ENCODE measurements at regions not wholly inside any gene's neighbourhood (a gene's known extent, or its start where the extent isn't known, plus 50 kb on each side); places are given as distances from the start of the nearest gene placed in this dataset.
"Not testable (repeated sequence)": the region's sequence is repeated elsewhere in the genome, so short reads cannot be mapped to it uniquely, and the experiment has no call there.

GRCh38 chr2:126952216-126952615, 53.5 kb downstream of the TEX51 start:
- no peak for DNase-seq (ENCODE audit: low spot score)

GRCh38 chr2:126953483-126953882, 54.8 kb downstream of the TEX51 start:
- DNase-seq (ENCODE audit: low spot score), result no peak

- DNase-seq (ENCODE audit: low spot score), result no peak
Observed at GRCh38 chr2:126954831-126955230, 56.1 kb downstream of the TEX51 start.

GRCh38 chr2:126956773-126957172, 58.1 kb downstream of the TEX51 start:
- not testable (repeated sequence) for DNase-seq (ENCODE audit: low spot score)

- DNase-seq (ENCODE audit: low spot score), result no peak
Observed at GRCh38 chr2:126963390-126963789, 64.7 kb downstream of the TEX51 start.

GRCh38 chr2:126966601-126967000, 67.9 kb downstream of the TEX51 start:
- DNase-seq (ENCODE audit: low spot score), result no peak

- DNase-seq (ENCODE audit: low spot score), result no peak
Observed at GRCh38 chr2:126970583-126970982, 71.9 kb downstream of the TEX51 start.

GRCh38 chr2:126971162-126971480, 72.4 kb downstream of the TEX51 start:
- no peak for DNase-seq (ENCODE audit: low spot score)

GRCh38 chr2:126971481-126972278, 73.0 kb downstream of the TEX51 start:
- DNase-seq (ENCODE audit: low spot score), result peak; percentile 72

- DNase-seq (ENCODE audit: low spot score), result no peak
Observed at GRCh38 chr2:126972279-126972626, 73.6 kb downstream of the TEX51 start.

GRCh38 chr2:126973745-126974144, 75.1 kb downstream of the TEX51 start:
- no peak for DNase-seq (ENCODE audit: low spot score)

- no peak for DNase-seq (ENCODE audit: low spot score)
Observed at GRCh38 chr2:126975671-126976655, 77.3 kb downstream of the TEX51 start.

GRCh38 chr2:126976721-126977328, 78.1 kb downstream of the TEX51 start:
- DNase-seq (ENCODE audit: low spot score), result no peak

GRCh38 chr2:126978333-126978732, 79.6 kb downstream of the TEX51 start:
- DNase-seq (ENCODE audit: low spot score), result no peak

- no peak for DNase-seq (ENCODE audit: low spot score)
Observed at GRCh38 chr2:126979039-126980003, 80.6 kb downstream of the TEX51 start.

GRCh38 chr2:126981476-126981875, 82.8 kb downstream of the TEX51 start:
- DNase-seq (ENCODE audit: low spot score), result no peak

- DNase-seq (ENCODE audit: low spot score), result no peak
Observed at GRCh38 chr2:126982935-126983334, 84.2 kb downstream of the TEX51 start.

GRCh38 chr2:126986631-126987187, 88.0 kb downstream of the TEX51 start:
- no peak for DNase-seq (ENCODE audit: low spot score)

- DNase-seq (ENCODE audit: low spot score), result no peak
Observed at GRCh38 chr2:126988482-126988881, 89.8 kb downstream of the TEX51 start.

GRCh38 chr2:126989064-126989463, 90.4 kb downstream of the TEX51 start:
- DNase-seq (ENCODE audit: low spot score), result not testable (repeated sequence)

GRCh38 chr2:126990200-126990599, 91.5 kb downstream of the TEX51 start:
- no peak for DNase-seq (ENCODE audit: low spot score)

Data from mucosa of gallbladder (tissue), 1 donor.